ENCODE measurements at regions not wholly inside any gene's neighbourhood (a gene's known extent, or its start where the extent isn't known, plus 50 kb on each side); places are given as distances from the start of the nearest gene placed in this dataset.

DNA sequence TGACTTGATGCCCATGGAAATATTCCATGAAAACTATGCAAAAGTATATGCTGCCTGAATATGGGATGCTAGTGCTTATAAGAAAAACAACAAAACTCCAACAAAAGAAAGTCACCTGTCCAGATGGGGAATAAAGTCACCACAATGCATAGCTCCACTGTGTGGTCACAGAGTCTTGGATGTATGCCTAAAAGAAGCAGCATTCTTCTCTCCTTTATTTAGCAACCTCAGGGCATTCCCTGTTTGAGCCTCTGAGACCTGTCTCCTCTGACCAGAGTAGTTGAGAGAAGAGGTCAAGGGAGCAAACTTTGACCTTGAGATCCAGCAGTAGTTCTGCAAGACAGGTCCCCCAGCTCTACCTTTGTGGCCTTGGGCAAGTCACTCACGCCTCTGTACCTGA is 287.5 kb downstream of the MED10 start:
- ATAC-seq (ENCODE audit: low read depth) (no peak), DNase-seq (ENCODE audit: low spot score) (no peak)
- no peaks in the 10 kb centered on the region for H3K27me3 ChIP-seq (ENCODE audit: insufficient read depth, poor library complexity, severe bottlenecking)
- TF ChIP-seq, protein P1, sequence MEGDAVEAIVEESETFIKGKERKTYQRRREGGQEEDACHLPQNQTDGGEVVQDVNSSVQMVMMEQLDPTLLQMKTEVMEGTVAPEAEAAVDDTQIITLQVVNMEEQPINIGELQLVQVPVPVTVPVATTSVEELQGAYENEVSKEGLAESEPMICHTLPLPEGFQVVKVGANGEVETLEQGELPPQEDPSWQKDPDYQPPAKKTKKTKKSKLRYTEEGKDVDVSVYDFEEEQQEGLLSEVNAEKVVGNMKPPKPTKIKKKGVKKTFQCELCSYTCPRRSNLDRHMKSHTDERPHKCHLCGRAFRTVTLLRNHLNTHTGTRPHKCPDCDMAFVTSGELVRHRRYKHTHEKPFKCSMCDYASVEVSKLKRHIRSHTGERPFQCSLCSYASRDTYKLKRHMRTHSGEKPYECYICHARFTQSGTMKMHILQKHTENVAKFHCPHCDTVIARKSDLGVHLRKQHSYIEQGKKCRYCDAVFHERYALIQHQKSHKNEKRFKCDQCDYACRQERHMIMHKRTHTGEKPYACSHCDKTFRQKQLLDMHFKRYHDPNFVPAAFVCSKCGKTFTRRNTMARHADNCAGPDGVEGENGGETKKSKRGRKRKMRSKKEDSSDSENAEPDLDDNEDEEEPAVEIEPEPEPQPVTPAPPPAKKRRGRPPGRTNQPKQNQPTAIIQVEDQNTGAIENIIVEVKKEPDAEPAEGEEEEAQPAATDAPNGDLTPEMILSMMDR (IDR thresholded peaks at IDR 0.05; ENCODE audit: poor library complexity, severe bottlenecking): no peak
- no peaks in the 10 kb centered on the region for H3K36me3 ChIP-seq (ENCODE audit: low read depth)
- H3K27ac ChIP-seq (ENCODE audit: poor library complexity, severe bottlenecking): no peak overlapping the region
- H3K4me1 ChIP-seq (ENCODE audit: insufficient read depth, poor library complexity, severe bottlenecking): no peaks in the 10 kb centered on the region
- H3K4me3 ChIP-seq (ENCODE audit: severe bottlenecking): no peak overlapping the region
- H3K9me3 ChIP-seq (ENCODE audit: severe bottlenecking): no peaks in the 10 kb centered on the region

DNA sequence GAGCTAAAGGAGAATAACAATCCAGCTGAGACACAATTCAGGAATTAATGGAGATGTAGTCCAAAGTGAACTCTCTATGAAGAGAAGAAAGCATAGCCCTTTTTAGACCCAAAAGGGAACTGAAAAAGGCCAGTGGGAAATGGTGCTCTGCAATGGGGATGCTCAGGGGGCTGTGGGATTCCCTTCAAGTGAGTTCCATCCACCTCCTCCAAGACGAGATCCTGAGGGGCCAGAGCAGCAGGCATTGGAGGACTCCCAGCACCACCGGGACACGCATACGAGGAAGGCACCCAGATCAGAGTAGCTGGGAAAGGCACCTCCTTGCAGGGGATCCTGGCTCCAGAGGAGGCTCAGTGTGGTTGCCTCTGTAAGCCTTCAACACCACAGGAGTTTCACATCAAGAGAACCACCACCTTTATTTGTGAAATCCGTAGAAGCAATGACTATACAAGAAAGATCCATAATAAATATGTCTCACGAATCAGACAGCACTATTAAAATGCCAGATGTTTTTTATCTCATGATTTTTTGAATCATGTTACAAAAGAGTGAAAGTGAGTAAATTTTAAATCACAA is 288.2 kb downstream of the MED10 start:
- no peak for ATAC-seq (ENCODE audit: low read depth)

DNA sequence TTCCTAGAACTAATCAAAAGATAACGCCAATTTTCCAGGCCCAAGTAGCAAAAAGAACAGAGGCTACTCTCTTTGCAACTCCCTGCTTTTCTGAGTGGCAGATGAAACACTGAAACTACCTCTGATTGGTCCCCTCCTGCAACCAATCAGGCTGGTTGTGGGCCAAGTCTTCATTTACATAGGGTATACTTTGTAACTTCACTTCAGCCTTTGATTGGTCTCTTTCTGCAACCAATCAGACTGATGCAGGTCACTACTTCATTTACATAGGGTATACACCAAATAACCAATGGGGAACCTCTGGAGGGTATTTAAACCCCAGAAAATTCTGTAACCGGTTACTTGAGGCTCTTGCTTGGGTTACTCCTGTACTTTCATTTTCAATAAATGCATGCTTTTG is 289.6 kb downstream of the MED10 start:
- Histone ChIP-seq H3K36me3 (ENCODE audit: low read depth) (no peaks in the 10 kb centered on the region), H3K27ac (ENCODE audit: poor library complexity, severe bottlenecking) (no peak overlapping the region), H3K4me1 (ENCODE audit: insufficient read depth, poor library complexity, severe bottlenecking) (no peaks in the 10 kb centered on the region), H3K9me3 (ENCODE audit: severe bottlenecking) (no peaks in the 10 kb centered on the region), H3K4me3 (ENCODE audit: severe bottlenecking) (no peak overlapping the region), H3K27me3 (ENCODE audit: insufficient read depth, poor library complexity, severe bottlenecking) (no peaks in the 10 kb centered on the region)
- no peak for ATAC-seq (ENCODE audit: low read depth)
- TF ChIP-seq, protein P1 (IDR thresholded peaks at IDR 0.05; ENCODE audit: poor library complexity, severe bottlenecking): no peak
- DNase-seq (ENCODE audit: low spot score): no peak

More for the DNA sequence above, 288.2 kb downstream of the MED10 start:
- no peak overlapping the region for H3K4me3 ChIP-seq (ENCODE audit: severe bottlenecking)
- no peaks in the 10 kb centered on the region for H3K4me1 ChIP-seq (ENCODE audit: insufficient read depth, poor library complexity, severe bottlenecking)
- H3K36me3 ChIP-seq (ENCODE audit: low read depth): no peaks in the 10 kb centered on the region
- TF ChIP-seq, protein P1 (IDR thresholded peaks at IDR 0.05; ENCODE audit: poor library complexity, severe bottlenecking): no peak
- H3K27me3 ChIP-seq (ENCODE audit: insufficient read depth, poor library complexity, severe bottlenecking): no peaks in the 10 kb centered on the region
- no peaks in the 10 kb centered on the region for H3K9me3 ChIP-seq (ENCODE audit: severe bottlenecking)
- DNase-seq (ENCODE audit: low spot score): no peak
- no peak overlapping the region for H3K27ac ChIP-seq (ENCODE audit: poor library complexity, severe bottlenecking)

DNA sequence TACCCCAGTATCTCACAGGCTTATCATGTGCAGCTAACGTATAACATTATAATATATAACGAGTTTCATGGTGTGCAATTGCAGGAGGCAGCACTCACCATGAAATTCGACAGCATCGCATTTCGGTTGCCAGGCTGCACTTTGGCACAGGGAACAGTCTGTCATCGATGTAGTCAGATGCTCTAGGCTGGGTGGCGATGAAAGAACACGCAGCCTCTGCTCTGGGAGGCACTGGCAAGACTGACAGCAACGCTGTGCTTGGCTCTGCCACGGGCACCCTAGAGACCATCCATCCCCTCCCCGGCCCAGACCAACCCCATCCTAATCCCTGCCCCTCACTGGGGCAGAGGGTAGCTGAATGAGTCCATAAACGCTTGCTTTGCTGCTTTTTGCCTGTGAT is 290.8 kb downstream of the MED10 start:
- TF ChIP-seq, protein P1 (IDR thresholded peaks at IDR 0.05; ENCODE audit: poor library complexity, severe bottlenecking): no peak
- ATAC-seq (ENCODE audit: low read depth) (no peak), DNase-seq (ENCODE audit: low spot score) (no peak)
- no peaks in the 10 kb centered on the region for H3K36me3 ChIP-seq (ENCODE audit: low read depth)
- no peak overlapping the region for H3K4me3 ChIP-seq (ENCODE audit: severe bottlenecking)
- no peaks in the 10 kb centered on the region for H3K4me1 ChIP-seq (ENCODE audit: insufficient read depth, poor library complexity, severe bottlenecking)
- no peaks in the 10 kb centered on the region for H3K9me3 ChIP-seq (ENCODE audit: severe bottlenecking)
- no peaks in the 10 kb centered on the region for H3K27me3 ChIP-seq (ENCODE audit: insufficient read depth, poor library complexity, severe bottlenecking)
- no peak overlapping the region for H3K27ac ChIP-seq (ENCODE audit: poor library complexity, severe bottlenecking)

DNA sequence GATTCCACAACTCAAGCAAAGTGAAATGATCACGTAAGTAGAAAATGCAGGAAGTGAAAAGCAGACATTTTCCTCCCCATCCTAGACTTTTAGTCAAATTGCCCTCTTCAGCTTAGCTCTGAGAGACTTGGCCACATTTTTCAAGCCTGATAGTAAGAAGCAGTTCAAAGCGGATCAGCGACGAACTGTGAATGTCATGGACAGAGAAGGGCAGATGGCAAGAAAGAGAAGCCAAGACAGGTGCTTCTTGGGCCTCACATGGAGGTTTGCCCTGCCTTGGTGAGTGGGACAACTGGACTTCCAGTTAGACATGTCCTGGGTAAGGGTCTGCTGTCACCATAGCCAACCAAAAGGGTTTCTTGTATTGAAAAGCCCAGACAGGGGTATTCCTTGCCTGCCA is 291.5 kb downstream of the MED10 start:
- H3K4me1 ChIP-seq (ENCODE audit: insufficient read depth, poor library complexity, severe bottlenecking): no peaks in the 10 kb centered on the region
- H3K4me3 ChIP-seq (ENCODE audit: severe bottlenecking): no peak overlapping the region
- TF ChIP-seq, protein P1 (IDR thresholded peaks at IDR 0.05; ENCODE audit: poor library complexity, severe bottlenecking): no peak
- no peak for DNase-seq (ENCODE audit: low spot score)
- H3K27me3 ChIP-seq (ENCODE audit: insufficient read depth, poor library complexity, severe bottlenecking): no peaks in the 10 kb centered on the region
- H3K27ac ChIP-seq (ENCODE audit: poor library complexity, severe bottlenecking): no peak overlapping the region
- no peaks in the 10 kb centered on the region for H3K9me3 ChIP-seq (ENCODE audit: severe bottlenecking)
- no peaks in the 10 kb centered on the region for H3K36me3 ChIP-seq (ENCODE audit: low read depth)
- ATAC-seq (ENCODE audit: low read depth): no peak
